PC-3 (cell line): ENCODE measurements at regions not wholly inside any gene's neighbourhood (a gene's known extent, or its start where the extent isn't known, plus 50 kb on each side); places are given as distances from the start of the nearest gene placed in this dataset.

Experiments
- EZH2 ChIP-seq: fragments of 300-600 bp; sonication (generic); IDR thresholded peaks from one replicate; pipeline ENCODE4 v1.6.1; 2017; ENCODE audit warnings: antibody characterized with exemption, mild to moderate bottlenecking, low read length; ENCODE audit not compliant: unreplicated experiment
- TF ChIP-seq, protein P1 (sequence below): fragments of 300-600 bp; sonication (generic); conservative IDR thresholded peaks from 2 replicates; pipeline ENCODE4 v1.5.1; 2017; ENCODE audit warnings: antibody characterized with exemption, low read depth, mild to moderate bottlenecking, low read length

DNA sequence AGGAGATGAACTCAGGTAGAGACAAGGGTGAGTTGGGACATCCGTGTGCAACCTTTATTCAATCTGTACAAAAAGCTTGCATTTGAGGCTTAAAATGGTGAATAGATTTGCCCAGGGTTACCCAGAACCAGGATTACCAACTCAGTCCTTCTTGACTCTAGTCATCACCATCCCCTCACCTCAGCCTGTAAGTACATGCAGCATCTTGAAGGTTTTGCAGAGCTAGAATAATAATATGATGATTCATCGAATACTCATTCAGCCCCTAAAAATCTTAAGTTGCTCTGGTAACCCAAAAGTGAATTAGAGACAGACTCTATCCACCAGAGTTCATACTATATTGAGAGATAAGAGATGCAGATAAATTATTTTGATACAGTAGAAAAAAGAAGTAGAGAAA lies 90.3 kb downstream of the NKX2-1 start:
- TF ChIP-seq, protein P1, sequence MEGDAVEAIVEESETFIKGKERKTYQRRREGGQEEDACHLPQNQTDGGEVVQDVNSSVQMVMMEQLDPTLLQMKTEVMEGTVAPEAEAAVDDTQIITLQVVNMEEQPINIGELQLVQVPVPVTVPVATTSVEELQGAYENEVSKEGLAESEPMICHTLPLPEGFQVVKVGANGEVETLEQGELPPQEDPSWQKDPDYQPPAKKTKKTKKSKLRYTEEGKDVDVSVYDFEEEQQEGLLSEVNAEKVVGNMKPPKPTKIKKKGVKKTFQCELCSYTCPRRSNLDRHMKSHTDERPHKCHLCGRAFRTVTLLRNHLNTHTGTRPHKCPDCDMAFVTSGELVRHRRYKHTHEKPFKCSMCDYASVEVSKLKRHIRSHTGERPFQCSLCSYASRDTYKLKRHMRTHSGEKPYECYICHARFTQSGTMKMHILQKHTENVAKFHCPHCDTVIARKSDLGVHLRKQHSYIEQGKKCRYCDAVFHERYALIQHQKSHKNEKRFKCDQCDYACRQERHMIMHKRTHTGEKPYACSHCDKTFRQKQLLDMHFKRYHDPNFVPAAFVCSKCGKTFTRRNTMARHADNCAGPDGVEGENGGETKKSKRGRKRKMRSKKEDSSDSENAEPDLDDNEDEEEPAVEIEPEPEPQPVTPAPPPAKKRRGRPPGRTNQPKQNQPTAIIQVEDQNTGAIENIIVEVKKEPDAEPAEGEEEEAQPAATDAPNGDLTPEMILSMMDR, result no peak
- TF ChIP-seq EZH2, result no peak
